Activated naive CD4-positive, alpha-beta T cell treated with anti-CD3 and anti-CD28 coated beads, Interleukin-2, amount 50 U/mL, for 24 hours (primary cell): ENCODE measurements at regions not wholly inside any gene's neighbourhood (a gene's known extent, or its start where the extent isn't known, plus 50 kb on each side); places are given as distances from the start of the nearest gene placed in this dataset.
"Not testable (repeated sequence)": the region's sequence is repeated elsewhere in the genome, so short reads cannot be mapped to it uniquely, and the experiment has no call there.

ENCODE experiments used
- H3K27ac Mint-ChIP-seq: one replicate; pipeline ENCODE4 v1.8.0; 2021; ENCODE audit warnings: mild to moderate bottlenecking, mixed read lengths
- H3K27me3 Mint-ChIP-seq: one replicate; pipeline ENCODE4 v1.8.0; 2021; ENCODE audit warnings: mixed read lengths
- H3K36me3 Mint-ChIP-seq: one replicate; pipeline ENCODE4 v1.8.0; 2021; ENCODE audit warnings: mixed read lengths
- H3K4me1 Mint-ChIP-seq: one replicate; pipeline ENCODE4 v1.8.0; 2021; ENCODE audit warnings: mixed read lengths
- H3K4me3 Mint-ChIP-seq: one replicate; pipeline ENCODE4 v1.8.0; 2021; ENCODE audit warnings: mild to moderate bottlenecking, mixed read lengths
- H3K9me3 Mint-ChIP-seq: one replicate; pipeline ENCODE4 v1.8.0; 2021; ENCODE audit warnings: mixed read lengths

- H3K27me3 Mint-ChIP-seq: no peaks in the 10 kb centered on the region
- no peaks in the 10 kb centered on the region for H3K36me3 Mint-ChIP-seq
- no peaks in the 10 kb centered on the region for H3K4me1 Mint-ChIP-seq
- H3K4me3 Mint-ChIP-seq: no peak overlapping the region
- no peak overlapping the region for H3K27ac Mint-ChIP-seq
- peaks cover 16% of the 10 kb centered on the region for H3K9me3 Mint-ChIP-seq
Measured at GRCh38 chr3:22007368-22007767, 256.4 kb upstream of the ZNF385D start.

DNA sequence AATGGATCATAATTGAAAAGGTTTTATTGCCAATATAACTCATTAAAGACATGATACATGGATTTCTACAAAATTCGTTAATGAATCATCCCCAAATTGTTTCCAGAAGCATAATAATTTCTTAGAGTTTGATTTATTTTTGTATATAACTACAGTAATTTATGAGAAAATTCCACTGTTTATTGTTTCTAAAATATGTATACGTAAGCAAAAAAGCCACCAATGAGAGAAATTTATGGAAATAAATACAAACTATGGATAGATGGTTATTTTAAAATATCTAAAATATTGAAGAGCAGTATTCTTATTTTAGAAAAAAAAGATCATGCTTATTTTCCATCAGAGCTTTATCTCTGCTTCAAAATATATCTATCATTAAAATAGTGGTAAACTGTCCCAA, 260.0 kb upstream of the ZNF385D start:
- no peak overlapping the region for H3K4me3 Mint-ChIP-seq
- H3K9me3 Mint-ChIP-seq: peaks cover 14% of the 10 kb centered on the region
- no peaks in the 10 kb centered on the region for H3K4me1 Mint-ChIP-seq
- H3K27me3 Mint-ChIP-seq: no peaks in the 10 kb centered on the region
- no peaks in the 10 kb centered on the region for H3K36me3 Mint-ChIP-seq
- no peak overlapping the region for H3K27ac Mint-ChIP-seq

DNA sequence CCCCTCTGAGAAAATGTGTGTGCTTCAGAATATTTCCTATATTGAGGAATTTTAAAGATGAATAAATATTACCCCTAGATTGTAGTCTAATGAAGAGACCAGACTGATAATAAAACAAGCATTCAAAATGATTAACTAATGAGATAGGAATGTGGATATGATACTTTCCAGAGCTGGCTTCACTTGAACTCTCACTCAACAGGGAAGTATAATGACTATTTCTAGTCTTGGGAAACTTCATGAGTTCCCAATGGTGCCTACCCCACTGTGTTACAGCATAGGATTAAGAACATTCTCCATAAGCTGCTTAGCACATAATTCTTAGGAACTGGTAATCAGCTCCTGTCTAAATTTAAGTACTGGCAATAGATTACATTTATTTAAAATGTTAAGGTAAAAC, 261.5 kb upstream of the ZNF385D start:
- H3K27me3 Mint-ChIP-seq: no peaks in the 10 kb centered on the region

GRCh38 chr3:22013641-22014040, 262.6 kb upstream of the ZNF385D start:
- H3K4me1 Mint-ChIP-seq: no peaks in the 10 kb centered on the region
- H3K9me3 Mint-ChIP-seq: peaks cover 3% of the 10 kb centered on the region
- H3K27me3 Mint-ChIP-seq: no peaks in the 10 kb centered on the region
- no peak overlapping the region for H3K4me3 Mint-ChIP-seq
- no peak overlapping the region for H3K27ac Mint-ChIP-seq
- no peaks in the 10 kb centered on the region for H3K36me3 Mint-ChIP-seq

More for the DNA sequence above, 261.5 kb upstream of the ZNF385D start:
- peaks cover 6% of the 10 kb centered on the region for H3K9me3 Mint-ChIP-seq
- no peaks in the 10 kb centered on the region for H3K36me3 Mint-ChIP-seq
- no peak overlapping the region for H3K27ac Mint-ChIP-seq
- H3K4me1 Mint-ChIP-seq: no peaks in the 10 kb centered on the region
- no peak overlapping the region for H3K4me3 Mint-ChIP-seq

- H3K36me3 Mint-ChIP-seq: no peaks in the 10 kb centered on the region
- no peaks in the 10 kb centered on the region for H3K4me1 Mint-ChIP-seq
- no peak overlapping the region for H3K27ac Mint-ChIP-seq
- no peaks in the 10 kb centered on the region for H3K27me3 Mint-ChIP-seq
- no peaks in the 10 kb centered on the region for H3K9me3 Mint-ChIP-seq
- no peak overlapping the region for H3K4me3 Mint-ChIP-seq
Measured at GRCh38 chr3:22016197-22016596, 265.2 kb upstream of the ZNF385D start.

- H3K36me3 Mint-ChIP-seq, H3K27me3 Mint-ChIP-seq, H3K9me3 Mint-ChIP-seq, H3K4me3 Mint-ChIP-seq, H3K4me1 Mint-ChIP-seq, H3K27ac Mint-ChIP-seq: not testable (repeated sequence)
Measured at GRCh38 chr3:22024638-22025037, 273.6 kb upstream of the ZNF385D start.

DNA sequence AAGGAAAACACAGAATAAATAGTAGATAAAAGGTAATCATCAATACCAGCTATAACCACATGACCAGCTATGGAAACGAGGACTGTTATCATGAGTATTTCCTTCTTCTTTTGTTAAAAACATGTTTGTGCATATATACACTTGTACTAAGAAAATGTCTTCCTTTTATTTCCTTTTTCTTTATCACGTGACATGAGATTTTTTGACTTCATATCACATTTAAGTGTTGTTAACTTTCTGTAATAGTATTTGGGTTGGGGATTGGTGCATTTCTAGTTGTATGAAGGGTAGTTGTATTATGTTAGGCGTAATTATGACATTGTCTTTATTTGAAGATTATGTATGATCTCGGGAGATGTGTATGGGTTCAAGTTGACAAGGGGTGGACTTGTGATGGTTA, 278.5 kb upstream of the ZNF385D start:
- no peak overlapping the region for H3K4me3 Mint-ChIP-seq
- H3K27ac Mint-ChIP-seq: no peak overlapping the region
- H3K4me1 Mint-ChIP-seq: no peaks in the 10 kb centered on the region
- no peaks in the 10 kb centered on the region for H3K36me3 Mint-ChIP-seq
- peaks cover 5% of the 10 kb centered on the region for H3K9me3 Mint-ChIP-seq
- H3K27me3 Mint-ChIP-seq: no peaks in the 10 kb centered on the region

- H3K4me3 Mint-ChIP-seq: no peak overlapping the region
- no peaks in the 10 kb centered on the region for H3K4me1 Mint-ChIP-seq
- no peak overlapping the region for H3K27ac Mint-ChIP-seq
- peaks cover 12% of the 10 kb centered on the region for H3K9me3 Mint-ChIP-seq
- H3K27me3 Mint-ChIP-seq: no peaks in the 10 kb centered on the region
- H3K36me3 Mint-ChIP-seq: no peaks in the 10 kb centered on the region
Measured at GRCh38 chr3:22039161-22039560, 288.2 kb upstream of the ZNF385D start.

DNA sequence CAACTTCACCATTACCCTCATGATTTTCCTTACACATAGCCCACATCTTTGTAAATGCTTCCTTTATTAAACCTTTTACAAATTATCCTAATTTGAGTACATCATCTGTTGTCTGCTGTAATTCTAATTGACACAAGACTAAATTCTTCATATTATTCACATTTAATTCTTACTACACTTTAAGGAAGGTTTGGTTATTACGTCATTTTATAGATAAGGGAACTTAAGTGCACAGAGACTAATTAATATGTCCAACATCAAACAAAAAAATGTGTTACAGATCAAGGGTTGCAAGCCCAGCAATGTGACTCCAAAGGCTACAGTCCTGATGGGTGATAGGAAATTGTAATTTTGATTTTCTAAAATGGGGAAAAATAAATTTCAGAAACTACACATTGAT, 289.1 kb upstream of the ZNF385D start:
- Mint-ChIP-seq H3K4me1 (no peaks in the 10 kb centered on the region), H3K27ac (no peak overlapping the region), H3K27me3 (no peaks in the 10 kb centered on the region), H3K9me3 (peaks cover 12% of the 10 kb centered on the region), H3K4me3 (no peak overlapping the region), H3K36me3 (no peaks in the 10 kb centered on the region)

DNA sequence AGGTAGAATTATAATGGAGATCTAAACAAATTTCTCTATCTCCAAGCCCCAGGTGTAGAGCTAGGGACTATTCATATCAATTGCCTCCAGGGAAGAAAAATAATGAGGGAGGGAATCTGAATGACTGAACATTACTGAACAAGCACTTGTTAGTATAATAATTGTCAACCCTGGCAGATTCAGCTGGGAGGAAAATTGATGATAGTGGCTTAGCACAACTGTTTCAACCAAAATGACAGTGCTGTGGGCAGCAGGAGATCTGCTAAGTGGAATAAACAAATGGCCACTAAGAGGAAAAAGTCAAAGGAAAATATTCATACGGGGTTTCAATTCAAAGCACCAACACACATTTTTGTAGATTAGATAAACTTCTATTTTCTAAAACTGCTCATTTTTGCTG, 294.9 kb upstream of the ZNF385D start:
- H3K4me1 Mint-ChIP-seq: no peaks in the 10 kb centered on the region
- peaks cover 10% of the 10 kb centered on the region for H3K9me3 Mint-ChIP-seq
- H3K4me3 Mint-ChIP-seq: no peak overlapping the region
- no peaks in the 10 kb centered on the region for H3K27me3 Mint-ChIP-seq
- H3K27ac Mint-ChIP-seq: no peak overlapping the region
- H3K36me3 Mint-ChIP-seq: no peaks in the 10 kb centered on the region

DNA sequence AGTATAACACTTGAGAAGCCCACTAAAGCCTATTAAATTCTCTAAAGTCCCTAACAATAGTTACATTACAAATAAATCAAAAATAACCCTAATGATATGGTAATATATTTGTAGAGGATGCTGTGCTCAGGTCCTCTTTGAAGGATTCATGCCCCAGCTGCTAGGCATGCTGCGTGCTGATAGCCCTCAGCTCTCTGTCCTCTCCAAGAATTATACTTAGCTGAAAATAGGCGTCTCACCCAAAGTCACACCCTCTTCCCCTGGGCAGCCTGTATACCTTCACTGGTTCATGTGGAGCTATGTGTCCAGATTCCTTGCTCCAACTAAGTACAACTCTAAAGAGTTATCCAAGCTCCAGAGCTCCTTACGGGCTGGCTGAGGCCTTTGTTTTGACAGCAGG, 312.5 kb upstream of the ZNF385D start:
- Mint-ChIP-seq H3K4me1 (no peaks in the 10 kb centered on the region), H3K4me3 (no peak overlapping the region), H3K27ac (no peak overlapping the region), H3K27me3 (no peaks in the 10 kb centered on the region), H3K9me3 (peaks cover 3% of the 10 kb centered on the region), H3K36me3 (no peaks in the 10 kb centered on the region)

GRCh38 chr3:22068619-22069018, 317.6 kb upstream of the ZNF385D start:
- no peak overlapping the region for H3K27ac Mint-ChIP-seq
- no peaks in the 10 kb centered on the region for H3K27me3 Mint-ChIP-seq
- H3K4me1 Mint-ChIP-seq: no peaks in the 10 kb centered on the region
- H3K4me3 Mint-ChIP-seq: no peak overlapping the region
- H3K9me3 Mint-ChIP-seq: peaks cover 14% of the 10 kb centered on the region
- H3K36me3 Mint-ChIP-seq: no peaks in the 10 kb centered on the region

- peaks cover 3% of the 10 kb centered on the region for H3K9me3 Mint-ChIP-seq
- no peaks in the 10 kb centered on the region for H3K4me1 Mint-ChIP-seq
- no peaks in the 10 kb centered on the region for H3K27me3 Mint-ChIP-seq
- no peak overlapping the region for H3K27ac Mint-ChIP-seq
- H3K36me3 Mint-ChIP-seq: no peaks in the 10 kb centered on the region
- H3K4me3 Mint-ChIP-seq: no peak overlapping the region
Measured at GRCh38 chr3:22088204-22088603, 337.2 kb upstream of the ZNF385D start.

GRCh38 chr3:22089284-22089683, 338.3 kb upstream of the ZNF385D start:
- H3K36me3 Mint-ChIP-seq: no peaks in the 10 kb centered on the region

DNA sequence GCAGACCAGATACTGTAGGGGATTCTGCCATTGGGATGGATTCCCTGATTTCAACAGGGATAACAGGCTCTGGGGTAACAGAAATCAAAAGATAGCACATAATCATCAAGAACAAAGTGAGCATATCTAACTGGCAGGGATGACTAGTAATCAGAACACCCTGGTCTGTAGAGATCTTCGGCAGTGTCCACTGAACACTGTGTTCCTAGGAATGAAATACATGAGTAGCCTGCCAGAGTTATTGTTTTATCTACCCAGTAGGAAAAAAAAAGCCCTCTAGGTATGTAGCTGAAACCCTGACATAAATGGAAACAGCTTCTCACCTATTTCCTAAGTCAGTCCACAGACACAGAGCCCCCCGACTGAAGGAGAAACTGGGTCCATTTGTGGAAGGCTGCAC, 340.3 kb upstream of the ZNF385D start:
- H3K4me1 Mint-ChIP-seq: no peaks in the 10 kb centered on the region
- H3K27me3 Mint-ChIP-seq: no peaks in the 10 kb centered on the region
- H3K9me3 Mint-ChIP-seq: no peaks in the 10 kb centered on the region
- no peak overlapping the region for H3K4me3 Mint-ChIP-seq
- H3K36me3 Mint-ChIP-seq: no peaks in the 10 kb centered on the region
- no peak overlapping the region for H3K27ac Mint-ChIP-seq

More at GRCh38 chr3:22089284-22089683, 338.3 kb upstream of the ZNF385D start:
- no peak overlapping the region for H3K4me3 Mint-ChIP-seq
- H3K4me1 Mint-ChIP-seq: no peaks in the 10 kb centered on the region
- H3K27ac Mint-ChIP-seq: no peak overlapping the region
- no peaks in the 10 kb centered on the region for H3K9me3 Mint-ChIP-seq
- H3K27me3 Mint-ChIP-seq: no peaks in the 10 kb centered on the region

- no peaks in the 10 kb centered on the region for H3K36me3 Mint-ChIP-seq
- H3K4me3 Mint-ChIP-seq: no peak overlapping the region
- H3K9me3 Mint-ChIP-seq: peaks cover 7% of the 10 kb centered on the region
- no peaks in the 10 kb centered on the region for H3K4me1 Mint-ChIP-seq
- no peaks in the 10 kb centered on the region for H3K27me3 Mint-ChIP-seq
- H3K27ac Mint-ChIP-seq: no peak overlapping the region
Measured at GRCh38 chr3:22098021-22098420, 347.0 kb upstream of the ZNF385D start.

DNA sequence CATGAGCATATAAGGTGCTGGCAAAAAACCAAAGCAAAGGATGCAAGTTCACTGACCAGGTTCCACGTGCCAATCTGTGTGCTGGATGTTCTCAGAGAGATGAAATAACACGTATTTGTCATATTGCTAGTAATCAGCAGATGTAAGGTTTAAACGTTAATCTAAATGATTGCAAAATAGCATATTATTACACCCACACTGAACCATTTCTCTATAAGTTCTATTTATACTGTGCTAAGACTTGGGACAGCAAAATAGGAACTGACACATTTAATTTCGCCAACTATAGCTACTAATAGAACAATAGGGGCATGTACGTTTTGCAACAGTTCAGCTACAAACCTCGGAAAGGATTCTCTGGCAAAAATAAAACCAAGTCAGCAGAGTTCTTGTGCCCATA, 350.3 kb upstream of the ZNF385D start:
- H3K36me3 Mint-ChIP-seq: no peaks in the 10 kb centered on the region
- no peak overlapping the region for H3K4me3 Mint-ChIP-seq

More for the DNA sequence above, 350.3 kb upstream of the ZNF385D start:
- Mint-ChIP-seq H3K9me3 (peaks cover 7% of the 10 kb centered on the region), H3K4me1 (no peaks in the 10 kb centered on the region), H3K27ac (no peak overlapping the region), H3K27me3 (no peaks in the 10 kb centered on the region)
